ENCODE measurements at regions not wholly inside any gene's neighbourhood (a gene's known extent, or its start where the extent isn't known, plus 50 kb on each side); places are given as distances from the start of the nearest gene placed in this dataset.

DNA sequence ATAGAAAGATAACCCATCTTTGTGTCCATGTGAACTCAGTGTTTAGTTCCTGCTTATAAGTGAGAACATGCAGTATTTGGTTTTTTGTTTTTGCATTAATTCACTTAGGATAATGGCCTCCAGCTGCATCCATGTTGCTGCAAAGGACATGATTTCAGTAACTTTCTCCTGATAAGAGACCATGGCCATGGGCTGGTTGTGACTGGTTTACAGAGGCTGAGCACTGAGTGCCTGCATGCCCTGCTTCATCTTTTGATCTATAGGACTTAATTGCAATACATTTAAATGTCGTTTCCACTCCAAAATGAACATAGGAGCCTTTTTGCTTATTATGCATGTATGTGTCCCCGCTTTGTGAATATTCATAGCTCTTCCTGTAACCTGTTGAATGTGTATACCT is 101.3 kb upstream of the IGFBP3 start:
- intact Hi-C loops (cut with DNase I), result no loop called here
- no peak for DNase-seq (ENCODE audit: low spot score)

DNA sequence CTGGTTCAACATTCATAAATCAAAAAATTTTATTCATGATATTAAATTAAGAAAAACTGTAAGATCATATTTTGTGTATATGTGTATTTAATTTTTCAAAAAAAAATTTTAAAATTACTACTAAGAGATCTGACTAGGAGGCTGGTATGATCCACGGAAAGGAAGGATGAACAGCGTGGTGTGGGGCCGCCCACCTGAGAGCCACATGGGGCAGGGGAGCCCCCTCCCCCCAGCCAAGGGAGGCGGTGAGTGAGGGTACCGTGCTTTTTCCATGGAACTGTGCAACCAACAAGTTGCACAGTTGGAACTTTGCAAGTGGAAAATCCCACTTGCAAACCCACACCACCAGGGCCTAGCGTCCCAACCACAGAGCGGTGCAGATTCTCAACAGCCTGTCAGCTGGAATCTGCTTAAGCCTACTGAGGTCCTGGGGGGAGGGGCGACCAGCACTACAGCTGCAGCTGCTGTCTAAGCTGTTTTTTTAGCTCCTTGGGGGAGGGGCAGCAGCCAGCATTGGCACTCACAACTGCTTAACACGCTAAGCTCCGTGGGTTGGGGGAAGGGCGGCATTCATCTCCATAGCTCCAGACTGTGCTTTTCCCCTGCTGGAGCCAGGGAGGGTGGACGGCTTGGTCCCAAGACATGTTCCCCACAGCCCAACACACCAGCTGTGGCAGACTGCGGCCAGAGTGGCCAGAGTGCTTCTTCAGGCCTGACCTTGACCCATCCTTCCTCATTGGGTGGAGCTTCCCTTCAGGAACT is 94.2 kb upstream of the IGFBP3 start:
- DNase-seq (ENCODE audit: low spot score), result no peak

DNA sequence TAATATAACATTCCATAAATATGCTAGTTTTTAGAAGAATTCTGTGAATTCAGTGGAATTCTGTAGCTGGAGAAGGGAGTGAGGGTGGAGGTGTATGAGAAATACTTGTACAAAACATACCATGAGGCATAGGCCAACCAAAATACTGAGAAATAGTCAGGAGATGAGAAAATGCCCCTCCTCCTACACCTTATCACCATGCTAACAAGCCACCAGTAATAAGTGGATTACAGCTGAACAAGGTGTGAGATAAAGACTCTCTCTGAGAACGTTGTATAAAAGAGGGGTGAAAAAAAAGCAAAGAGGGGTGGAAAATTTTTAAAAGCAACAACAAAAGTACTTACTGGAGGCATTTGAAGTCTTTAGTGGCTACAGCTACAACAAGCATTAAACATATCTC is 90.4 kb upstream of the IGFBP3 start:
- intact Hi-C loops (cut with DNase I), result no loop called here
- no peak for DNase-seq (ENCODE audit: low spot score)

More for the DNA sequence above, 94.2 kb upstream of the IGFBP3 start:
- intact Hi-C loops (cut with DNase I), result no loop called here

DNA sequence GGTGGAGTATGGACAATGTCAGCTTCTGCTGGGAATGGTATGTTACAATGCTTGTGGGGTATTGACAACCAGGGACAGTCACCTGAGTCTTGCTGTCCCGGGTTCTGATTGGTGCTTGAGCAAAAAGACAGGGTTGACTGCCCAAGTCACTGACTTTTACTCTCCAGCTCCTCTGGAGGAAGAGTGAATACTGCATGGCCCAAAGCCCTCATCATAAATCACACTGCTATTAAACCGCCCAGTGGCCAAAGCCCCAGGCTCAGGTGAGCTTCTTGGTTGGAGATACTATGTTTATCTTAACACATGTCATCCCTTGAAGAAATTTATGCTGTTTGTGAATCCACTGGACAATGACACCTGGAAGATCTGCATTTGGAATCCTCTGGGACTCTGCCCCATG is 90.0 kb upstream of the IGFBP3 start:
- intact Hi-C loops (cut with DNase I), result no loop called here
- no peak for DNase-seq (ENCODE audit: low spot score)

DNA sequence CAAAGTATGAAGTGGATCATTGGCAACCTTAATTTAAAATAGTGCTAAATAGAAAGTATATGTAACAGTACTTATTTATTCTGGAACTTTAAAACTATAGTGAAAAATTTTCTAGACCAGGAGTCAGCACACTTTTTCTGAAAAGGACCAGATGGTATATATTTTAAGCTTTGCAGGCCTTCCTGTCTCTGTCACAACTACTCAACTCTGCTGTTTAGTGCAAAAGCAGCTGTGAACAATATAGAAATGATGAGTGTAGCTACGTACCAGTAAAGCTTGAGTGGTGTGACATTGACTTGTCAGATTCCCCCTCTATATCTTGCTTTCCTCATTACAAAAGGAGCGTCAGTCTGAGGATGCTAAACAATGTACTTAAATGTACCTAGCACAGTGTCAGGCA is 88.1 kb upstream of the IGFBP3 start:
- DNase-seq (ENCODE audit: low spot score), result no peak
- intact Hi-C loops (cut with DNase I), result no loop called here

DNA sequence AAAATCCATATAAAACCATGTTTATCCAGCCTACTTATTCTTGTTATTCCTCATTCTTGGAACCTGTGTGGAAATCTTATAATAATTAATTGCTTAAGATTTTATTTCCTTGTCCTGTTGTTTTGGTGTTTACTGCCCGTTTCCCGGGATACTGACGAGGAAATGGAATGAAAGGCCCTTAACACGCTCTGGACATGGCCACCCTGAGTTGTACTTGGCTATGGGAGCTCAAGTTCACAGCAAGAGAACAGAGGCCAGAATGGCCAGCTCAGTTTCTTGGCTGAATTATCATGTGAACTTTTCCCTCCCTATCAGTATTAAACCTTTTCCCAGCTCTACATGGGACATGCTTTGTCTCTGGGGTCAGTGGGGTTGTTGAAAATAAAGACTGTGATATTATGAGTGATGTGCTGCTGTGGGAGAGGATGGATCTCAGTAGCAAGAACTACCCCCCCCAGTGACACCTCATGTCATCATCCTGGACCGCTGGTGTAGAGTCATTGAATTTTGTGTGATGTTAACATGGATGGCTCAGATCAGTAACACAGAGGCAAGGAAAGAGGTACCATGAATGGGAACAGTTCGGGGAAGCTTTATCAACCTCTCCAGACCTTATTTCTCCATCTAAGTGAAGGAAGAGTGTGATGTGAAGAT is 87.0 kb upstream of the IGFBP3 start:
- DNase-seq (ENCODE audit: low spot score), result no peak
- intact Hi-C loops (cut with DNase I), result no loop called here

DNA sequence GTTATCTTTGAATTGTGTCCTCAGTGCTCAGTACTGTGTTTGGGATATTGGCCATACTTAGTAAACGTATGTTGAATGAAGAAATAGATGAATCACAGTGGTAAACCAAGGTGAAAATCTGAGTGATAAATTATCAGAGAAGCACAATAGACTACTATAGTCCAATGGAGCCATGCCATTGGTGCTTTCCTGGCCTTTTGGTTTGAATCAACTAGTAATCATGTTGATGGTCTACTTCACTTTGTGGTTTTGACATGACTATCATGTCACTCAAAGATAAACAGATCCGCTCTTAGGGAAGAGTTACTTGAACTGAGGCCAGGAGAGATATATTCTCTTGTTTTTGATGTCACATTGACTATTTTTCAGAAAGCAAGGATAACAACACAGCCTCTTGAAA is 86.1 kb upstream of the IGFBP3 start:
- no peak for DNase-seq (ENCODE audit: low spot score)
- intact Hi-C loops (cut with DNase I), result no loop called here

DNA sequence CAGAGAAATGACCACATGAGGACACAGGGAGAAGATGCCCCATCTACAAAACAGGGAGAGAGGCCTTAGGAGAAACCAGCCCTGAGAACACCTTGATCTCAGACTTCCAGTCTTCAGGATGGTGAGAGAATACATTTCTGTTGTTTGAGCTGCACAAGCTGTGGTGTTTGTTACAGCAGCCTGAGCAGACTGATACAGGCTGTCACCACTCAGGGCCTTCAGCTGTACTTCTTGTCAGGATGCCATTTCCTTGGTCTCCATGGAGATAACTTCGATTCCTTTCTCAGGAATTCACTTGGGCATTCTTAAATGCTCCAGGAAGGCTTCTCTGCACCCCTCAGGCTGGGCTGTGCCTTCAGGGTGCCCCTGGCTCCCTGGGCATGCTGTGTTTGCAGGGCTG is 85.7 kb upstream of the IGFBP3 start:
- intact Hi-C loops (cut with DNase I), result no loop called here
- DNase-seq (ENCODE audit: low spot score), result no peak

DNA sequence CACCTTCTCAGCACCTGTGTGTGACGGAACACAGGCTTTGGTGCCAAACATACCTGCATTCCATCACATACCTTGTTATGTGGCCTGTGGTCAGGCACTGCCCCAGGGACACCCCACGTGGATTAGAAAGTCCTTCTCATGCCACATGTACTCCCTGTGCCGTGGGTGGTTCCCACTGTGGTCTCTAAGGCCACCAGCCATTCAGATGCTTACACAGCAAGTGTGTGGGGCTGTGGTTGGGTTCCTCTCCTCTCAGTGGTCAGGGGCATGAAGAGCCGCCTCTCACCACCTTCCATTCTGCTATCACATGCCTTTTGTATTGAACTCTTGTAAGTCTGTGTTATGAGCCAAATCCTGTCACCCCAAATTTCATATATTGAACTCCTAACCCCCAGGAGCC is 85.1 kb upstream of the IGFBP3 start:
- no peak for DNase-seq (ENCODE audit: low spot score)
- intact Hi-C loops (cut with DNase I), result no loop called here

DNA sequence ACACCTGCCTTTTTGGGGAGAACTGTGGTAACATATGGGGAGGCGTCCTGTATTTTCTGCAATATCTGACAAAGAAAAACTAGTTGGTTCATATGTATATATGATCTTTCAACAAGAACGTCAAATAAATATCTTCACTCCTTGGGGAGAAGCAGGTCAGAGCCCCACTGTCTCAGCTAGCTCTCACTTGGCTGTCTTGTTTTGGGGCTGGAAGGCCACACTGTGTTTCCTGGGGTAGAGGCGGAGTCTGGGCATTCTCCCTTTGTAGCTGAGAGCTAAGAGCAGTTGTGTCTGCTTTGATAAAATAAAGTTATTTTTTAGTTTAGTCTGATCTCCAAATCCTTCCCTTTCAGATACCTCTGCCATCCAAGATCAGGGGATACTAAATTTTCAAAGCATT is 83.9 kb upstream of the IGFBP3 start:
- DNase-seq (ENCODE audit: low spot score), result no peak
- intact Hi-C loops (cut with DNase I), result no loop called here

DNA sequence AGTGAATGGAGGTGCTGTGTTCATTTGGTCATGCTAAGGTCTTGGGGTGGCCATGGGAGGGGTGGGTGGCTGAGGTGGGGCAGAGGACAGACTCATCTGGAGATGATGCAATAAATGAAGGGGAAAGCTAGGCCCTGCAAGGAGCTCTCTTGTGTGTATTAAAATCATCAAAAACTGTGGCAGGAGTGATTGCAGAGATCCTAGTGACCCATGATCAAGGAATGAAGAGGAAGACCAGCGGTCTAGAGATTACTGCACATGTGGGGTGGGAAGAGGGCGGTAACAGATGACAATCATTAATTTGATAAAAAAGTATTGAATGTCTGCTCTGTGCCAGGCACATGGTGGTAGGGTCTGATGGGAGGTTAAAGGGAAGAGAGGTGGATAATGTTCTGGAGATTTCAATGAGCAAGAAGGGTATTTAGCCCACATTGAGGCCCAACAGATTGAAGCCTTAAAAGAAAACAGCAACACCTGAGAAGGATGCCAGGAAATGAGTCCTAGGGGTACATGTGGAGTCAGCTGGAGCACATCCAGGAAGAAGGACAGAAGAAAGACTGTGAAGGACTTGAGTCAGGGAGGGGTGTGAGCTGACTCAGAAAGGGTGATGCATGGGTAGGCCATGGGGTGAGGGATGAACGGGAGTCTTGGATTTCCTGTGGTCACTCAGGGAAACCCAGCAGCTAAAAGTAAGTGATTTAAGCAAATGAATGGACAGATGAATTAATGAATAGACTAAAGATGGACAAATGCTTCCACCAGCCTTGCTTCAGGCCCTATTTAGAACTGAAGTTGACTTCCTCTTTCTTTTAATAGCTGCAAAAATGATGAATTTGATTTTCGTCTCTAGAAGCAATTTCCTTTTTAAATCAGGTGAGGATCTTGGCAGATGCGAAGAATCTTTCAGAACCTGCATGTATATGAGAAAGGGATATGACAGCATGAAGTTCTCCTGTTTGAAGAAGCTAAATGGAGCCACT is 83.1 kb upstream of the IGFBP3 start:
- no peak for DNase-seq (ENCODE audit: low spot score)
- intact Hi-C loops (cut with DNase I), result no loop called here

DNA sequence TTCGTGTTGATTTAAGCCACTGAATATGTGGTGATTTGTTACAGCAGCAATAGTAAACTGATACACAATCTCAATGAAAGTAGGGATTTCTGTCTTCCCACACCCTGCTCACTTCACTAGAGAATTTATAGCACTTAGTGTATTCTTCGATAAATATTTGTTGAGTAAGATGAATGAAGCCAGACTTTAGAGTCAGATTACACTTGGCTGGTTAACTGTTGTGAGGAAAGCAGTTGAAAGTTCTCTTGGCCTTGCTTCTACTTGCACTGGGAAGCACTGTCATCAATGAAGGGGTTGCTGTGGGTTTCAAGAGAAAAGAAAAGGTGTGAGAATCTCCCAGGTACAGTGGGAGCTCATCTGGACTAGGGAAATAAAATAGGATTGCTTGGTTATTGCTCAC is 82.1 kb upstream of the IGFBP3 start:
- no peak for DNase-seq (ENCODE audit: low spot score)

DNA sequence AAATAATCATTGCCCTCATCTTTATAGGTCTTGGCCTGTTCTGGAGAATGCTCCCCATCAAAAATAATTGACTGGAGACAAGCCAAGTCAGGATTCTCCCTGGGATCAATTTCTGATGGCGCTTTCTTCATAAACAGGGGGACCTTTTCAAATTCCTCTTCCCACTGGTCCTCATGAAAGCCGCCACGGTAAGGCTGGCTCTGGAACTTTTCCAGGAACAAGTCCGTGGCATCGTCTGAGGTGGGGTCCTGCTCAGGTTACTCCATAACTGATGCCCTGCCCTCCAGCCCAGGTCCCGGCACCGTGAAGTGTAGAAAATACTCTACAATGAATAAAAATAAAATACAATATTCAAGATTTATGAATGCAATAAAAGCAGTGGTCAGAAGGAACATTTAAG is 79.4 kb upstream of the IGFBP3 start:
- intact Hi-C loops (cut with DNase I), result no loop called here
- no peak for DNase-seq (ENCODE audit: low spot score)

More for the DNA sequence above, 82.1 kb upstream of the IGFBP3 start:
- intact Hi-C loops (cut with DNase I), result no loop called here

DNA sequence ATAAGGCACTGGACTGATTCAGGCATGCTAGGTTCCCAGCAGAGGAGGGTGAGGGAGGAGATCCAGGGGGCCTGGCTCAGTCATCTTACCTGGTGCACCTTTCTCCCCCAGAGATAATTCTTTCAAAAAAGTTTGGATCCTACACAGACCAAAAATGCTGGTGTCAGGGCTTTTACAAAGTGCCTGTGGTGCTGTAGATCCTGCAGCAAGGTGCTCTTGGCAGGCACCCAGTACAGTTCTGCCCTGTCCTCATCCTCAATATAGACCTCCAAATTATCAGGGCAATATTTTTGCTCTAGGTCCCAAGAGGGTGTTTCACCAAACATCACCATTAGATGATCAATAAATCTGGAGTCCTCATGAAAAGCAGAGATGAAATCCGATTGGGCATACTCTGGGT is 78.5 kb upstream of the IGFBP3 start:
- intact Hi-C loops (cut with DNase I), result no loop called here
- DNase-seq (ENCODE audit: low spot score), result no peak

DNA sequence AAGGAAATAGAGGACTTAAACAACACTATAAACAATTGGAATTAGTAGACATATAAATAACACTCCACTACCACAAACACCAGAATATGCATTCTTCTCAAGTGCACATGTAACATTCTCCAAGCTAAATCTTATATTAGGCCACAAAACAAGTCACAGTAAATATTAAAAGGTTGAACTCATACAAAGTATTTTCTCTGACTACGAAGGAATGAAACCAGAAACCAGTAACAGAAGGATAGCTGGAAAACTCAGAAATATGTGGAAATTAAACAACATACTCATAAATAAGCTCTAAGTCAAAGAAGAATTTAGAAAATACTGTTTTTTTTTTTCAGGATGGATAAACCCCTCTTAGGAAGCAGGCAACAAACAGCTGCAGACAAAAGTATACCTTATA is 77.4 kb upstream of the IGFBP3 start:
- no peak for DNase-seq (ENCODE audit: low spot score)
- intact Hi-C loops (cut with DNase I), result no loop called here

DNA sequence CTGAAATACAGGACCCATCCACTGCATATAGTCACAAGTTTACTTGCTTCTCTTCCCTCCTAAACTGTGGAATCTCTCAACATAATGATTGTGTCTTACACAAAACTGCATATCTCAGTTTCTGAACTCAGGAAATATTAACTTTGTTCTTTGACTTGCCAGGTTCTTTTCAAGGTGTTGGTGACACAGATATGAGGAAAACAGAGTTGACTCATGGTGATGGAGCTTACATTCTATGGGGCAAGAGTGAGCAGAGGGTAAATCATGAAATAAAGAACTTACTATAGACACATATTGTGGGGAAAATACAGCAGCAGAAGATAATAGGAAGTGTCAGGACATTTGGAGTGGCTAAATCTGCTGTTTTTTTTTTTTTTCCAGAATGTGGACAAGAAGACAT is 72.5 kb upstream of the IGFBP3 start:
- DNase-seq (ENCODE audit: low spot score), result no peak
- intact Hi-C loops (cut with DNase I), result loop anchor here in 1 of 2 donors (5.0 kb wide), 1 partner anchor 124 kb away; no protein-coding TSS in a partner anchor

DNA sequence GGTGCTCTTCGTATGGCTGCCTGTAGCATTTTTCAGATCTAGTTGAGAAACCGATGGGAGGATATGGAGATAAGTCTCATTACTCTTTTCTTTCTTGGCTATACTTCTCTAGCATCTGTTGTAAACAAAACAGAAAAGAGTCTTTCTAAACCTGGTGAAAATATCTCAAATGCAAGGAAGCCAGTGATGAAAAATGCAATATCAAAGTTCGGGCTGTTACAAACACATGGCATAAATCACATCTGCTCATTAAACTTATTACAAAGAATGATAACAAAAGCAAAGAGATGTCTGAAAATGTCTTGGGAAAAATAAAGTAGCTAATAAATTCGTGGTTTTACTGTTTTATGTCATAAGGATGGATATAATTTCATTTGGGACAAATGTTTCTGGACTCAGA is 71.8 kb upstream of the IGFBP3 start:
- no peak for DNase-seq (ENCODE audit: low spot score)
- intact Hi-C loops (cut with DNase I), result loop anchor here in 1 of 2 donors (5.0 kb wide), 1 partner anchor 124 kb away; no protein-coding TSS in a partner anchor

DNA sequence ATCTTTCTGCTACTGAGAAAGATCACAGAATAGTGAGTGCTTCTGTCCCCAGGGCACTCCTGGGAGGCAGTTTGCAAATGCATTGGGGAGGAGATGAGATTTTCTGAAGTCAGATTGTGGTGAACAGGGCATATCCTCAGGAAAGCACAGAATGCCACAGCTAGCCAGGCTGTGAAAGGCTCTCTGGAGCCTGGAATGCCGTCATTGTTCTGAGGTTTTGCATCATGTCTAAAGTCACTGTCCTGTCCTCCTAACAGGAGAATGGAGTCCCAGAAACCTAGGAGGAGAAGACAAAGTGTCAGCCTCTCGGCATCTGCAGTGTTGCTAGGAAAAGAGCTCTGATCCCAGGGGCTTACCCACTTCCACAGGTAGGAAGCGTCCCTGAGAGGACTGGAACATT is 69.2 kb upstream of the IGFBP3 start:
- no peak for DNase-seq (ENCODE audit: low spot score)

DNA sequence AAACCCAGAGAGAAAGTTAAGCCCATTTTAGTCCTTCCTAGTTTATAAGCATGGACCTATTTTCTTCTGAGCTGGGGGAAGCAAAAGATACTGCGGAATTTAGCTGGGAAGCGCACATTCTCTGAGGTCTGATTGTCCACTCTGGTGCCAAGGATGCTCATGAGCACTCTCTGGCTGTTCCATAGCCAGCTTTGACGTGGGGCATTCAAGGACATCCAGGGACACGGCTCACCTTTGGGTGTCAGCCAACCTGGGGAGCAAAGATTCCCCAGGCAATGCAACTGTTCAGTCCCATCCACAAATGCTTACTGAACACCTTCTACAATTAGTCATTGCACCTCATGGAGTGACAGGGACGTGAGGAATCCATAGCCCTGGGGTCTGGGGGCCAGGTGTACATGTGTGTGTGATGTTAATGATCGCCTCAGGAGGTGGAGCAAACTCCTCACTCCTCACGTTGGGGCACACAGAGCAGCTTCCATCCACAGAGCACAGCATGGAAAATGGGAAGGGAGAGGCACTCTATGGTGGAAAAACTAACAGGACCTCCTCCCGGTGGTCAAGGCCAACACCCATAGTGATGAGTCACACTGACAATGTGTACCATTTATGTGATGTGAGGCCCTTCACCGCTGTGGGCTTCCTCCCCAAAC is 67.5 kb upstream of the IGFBP3 start:
- intact Hi-C loops (cut with DNase I), result no loop called here
- DNase-seq (ENCODE audit: low spot score), result no peak

More for the DNA sequence above, 69.2 kb upstream of the IGFBP3 start:
- intact Hi-C loops (cut with DNase I), result loop anchor here in 1 of 2 donors (5.0 kb wide), 1 partner anchor 127 kb away; no protein-coding TSS in a partner anchor
